Parathyroid adenoma (tissue), 2 donors: ENCODE measurements at regions not wholly inside any gene's neighbourhood (a gene's known extent, or its start where the extent isn't known, plus 50 kb on each side); places are given as distances from the start of the nearest gene placed in this dataset.

Source experiments
- H2AFZ ChIP-seq: fragments of 300-600 bp; sonication (generic); one replicate; pipeline ENCODE4 v1.7.0; 2017; ENCODE audit warnings: antibody characterized with exemption, mild to moderate bottlenecking
- H3K27ac ChIP-seq: fragments of 300-600 bp; sonication (generic); one replicate; pipeline ENCODE4 v1.7.0; 2017
- H3K27me3 ChIP-seq: fragments of 300-600 bp; sonication (generic); one replicate; pipeline ENCODE4 v1.7.0; 2017; ENCODE audit warnings: low read length; ENCODE audit not compliant: control insufficient read depth, insufficient read depth
- H3K36me3 ChIP-seq: fragments of 300-600 bp; sonication (generic); one replicate; pipeline ENCODE4 v1.7.0; 2017; ENCODE audit warnings: low read length; ENCODE audit not compliant: control insufficient read depth, insufficient read depth
- H3K4me1 ChIP-seq: fragments of 300-600 bp; sonication (generic); one replicate; pipeline ENCODE4 v1.7.0; 2017; ENCODE audit warnings: control low read depth
- H3K4me2 ChIP-seq: fragments of 300-600 bp; sonication (generic); one replicate; pipeline ENCODE4 v1.7.0; 2017; ENCODE audit warnings: low read length
- H3K4me3 ChIP-seq: fragments of 300-600 bp; sonication (generic); one replicate; pipeline ENCODE4 v1.7.0; 2017; ENCODE audit warnings: low read depth, low read length
- H3K79me2 ChIP-seq: fragments of 300-600 bp; sonication (generic); one replicate; pipeline ENCODE4 v1.7.0; 2017; ENCODE audit warnings: control low read depth
- H3K9ac ChIP-seq: fragments of 300-600 bp; sonication (generic); one replicate; pipeline ENCODE4 v1.7.0; 2017; ENCODE audit warnings: mild to moderate bottlenecking
- H3K9me3 ChIP-seq: fragments of 300-600 bp; sonication (generic); one replicate; pipeline ENCODE4 v1.7.0; 2017; ENCODE audit warnings: low read length; ENCODE audit not compliant: control insufficient read depth
- TF ChIP-seq, protein P1 (sequence below): fragments of 300-600 bp; sonication (generic); IDR thresholded peaks from one replicate; pipeline ENCODE4 v1.7.0; 2017; ENCODE audit warnings: antibody characterized with exemption, mild to moderate bottlenecking
- donor health status: primary hyperparathyroidism.

DNA sequence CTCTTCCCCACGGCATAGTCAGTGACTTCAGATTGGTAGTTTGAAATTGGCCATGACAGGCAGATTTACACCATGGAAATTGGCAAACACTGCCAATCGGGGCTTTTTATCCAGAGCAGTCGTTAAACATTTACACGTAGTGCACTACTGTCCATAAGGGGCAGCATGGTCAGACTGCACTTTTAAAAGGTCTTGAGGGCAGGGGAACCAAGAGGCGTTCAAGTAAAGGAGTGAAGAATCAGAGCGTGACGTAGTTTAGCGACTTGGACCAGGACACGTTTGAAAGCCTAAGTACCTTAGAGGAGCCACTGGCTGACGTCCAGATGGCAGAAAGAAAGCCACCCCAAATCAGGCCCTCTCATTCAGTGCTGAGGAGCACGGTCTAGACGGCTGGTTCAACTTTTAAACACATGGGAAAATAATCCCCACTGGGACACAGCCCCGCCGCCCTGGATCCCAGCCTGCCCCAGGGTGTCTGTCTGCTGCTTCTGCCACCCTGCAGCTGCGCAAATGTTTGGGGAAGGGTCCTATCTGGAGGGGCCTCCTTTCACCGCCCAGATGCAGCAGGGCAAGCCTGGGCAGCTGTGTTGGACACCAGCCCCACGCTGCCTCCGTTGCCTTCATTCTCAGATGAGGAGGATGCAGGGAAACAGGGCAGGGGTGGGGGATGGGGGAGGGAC lies 52.5 kb upstream of the PPP2R5C start:
- Histone ChIP-seq H3K9ac (no peak overlapping the region), H3K4me1 (no peaks in the 10 kb centered on the region), H3K79me2 (no peaks in the 10 kb centered on the region), H3K36me3 (no peaks in the 10 kb centered on the region), H3K4me2 (no peak overlapping the region), H2AFZ (no peak overlapping the region), H3K27me3 (no peaks in the 10 kb centered on the region), H3K4me3 (no peak overlapping the region), H3K27ac (no peak overlapping the region), H3K9me3 (no peaks in the 10 kb centered on the region)
- TF ChIP-seq, protein P1, sequence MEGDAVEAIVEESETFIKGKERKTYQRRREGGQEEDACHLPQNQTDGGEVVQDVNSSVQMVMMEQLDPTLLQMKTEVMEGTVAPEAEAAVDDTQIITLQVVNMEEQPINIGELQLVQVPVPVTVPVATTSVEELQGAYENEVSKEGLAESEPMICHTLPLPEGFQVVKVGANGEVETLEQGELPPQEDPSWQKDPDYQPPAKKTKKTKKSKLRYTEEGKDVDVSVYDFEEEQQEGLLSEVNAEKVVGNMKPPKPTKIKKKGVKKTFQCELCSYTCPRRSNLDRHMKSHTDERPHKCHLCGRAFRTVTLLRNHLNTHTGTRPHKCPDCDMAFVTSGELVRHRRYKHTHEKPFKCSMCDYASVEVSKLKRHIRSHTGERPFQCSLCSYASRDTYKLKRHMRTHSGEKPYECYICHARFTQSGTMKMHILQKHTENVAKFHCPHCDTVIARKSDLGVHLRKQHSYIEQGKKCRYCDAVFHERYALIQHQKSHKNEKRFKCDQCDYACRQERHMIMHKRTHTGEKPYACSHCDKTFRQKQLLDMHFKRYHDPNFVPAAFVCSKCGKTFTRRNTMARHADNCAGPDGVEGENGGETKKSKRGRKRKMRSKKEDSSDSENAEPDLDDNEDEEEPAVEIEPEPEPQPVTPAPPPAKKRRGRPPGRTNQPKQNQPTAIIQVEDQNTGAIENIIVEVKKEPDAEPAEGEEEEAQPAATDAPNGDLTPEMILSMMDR, result no peak

GRCh38 chr14:101709533-101709881 lies 52.0 kb upstream of the PPP2R5C start:
- TF ChIP-seq, protein P1, result no peak
- Histone ChIP-seq H2AFZ (no peak overlapping the region), H3K4me2 (no peak overlapping the region), H3K4me3 (no peak overlapping the region), H3K4me1 (no peaks in the 10 kb centered on the region), H3K27ac (no peak overlapping the region), H3K9ac (no peak overlapping the region), H3K36me3 (no peaks in the 10 kb centered on the region), H3K79me2 (no peaks in the 10 kb centered on the region), H3K9me3 (no peaks in the 10 kb centered on the region), H3K27me3 (no peaks in the 10 kb centered on the region)

DNA sequence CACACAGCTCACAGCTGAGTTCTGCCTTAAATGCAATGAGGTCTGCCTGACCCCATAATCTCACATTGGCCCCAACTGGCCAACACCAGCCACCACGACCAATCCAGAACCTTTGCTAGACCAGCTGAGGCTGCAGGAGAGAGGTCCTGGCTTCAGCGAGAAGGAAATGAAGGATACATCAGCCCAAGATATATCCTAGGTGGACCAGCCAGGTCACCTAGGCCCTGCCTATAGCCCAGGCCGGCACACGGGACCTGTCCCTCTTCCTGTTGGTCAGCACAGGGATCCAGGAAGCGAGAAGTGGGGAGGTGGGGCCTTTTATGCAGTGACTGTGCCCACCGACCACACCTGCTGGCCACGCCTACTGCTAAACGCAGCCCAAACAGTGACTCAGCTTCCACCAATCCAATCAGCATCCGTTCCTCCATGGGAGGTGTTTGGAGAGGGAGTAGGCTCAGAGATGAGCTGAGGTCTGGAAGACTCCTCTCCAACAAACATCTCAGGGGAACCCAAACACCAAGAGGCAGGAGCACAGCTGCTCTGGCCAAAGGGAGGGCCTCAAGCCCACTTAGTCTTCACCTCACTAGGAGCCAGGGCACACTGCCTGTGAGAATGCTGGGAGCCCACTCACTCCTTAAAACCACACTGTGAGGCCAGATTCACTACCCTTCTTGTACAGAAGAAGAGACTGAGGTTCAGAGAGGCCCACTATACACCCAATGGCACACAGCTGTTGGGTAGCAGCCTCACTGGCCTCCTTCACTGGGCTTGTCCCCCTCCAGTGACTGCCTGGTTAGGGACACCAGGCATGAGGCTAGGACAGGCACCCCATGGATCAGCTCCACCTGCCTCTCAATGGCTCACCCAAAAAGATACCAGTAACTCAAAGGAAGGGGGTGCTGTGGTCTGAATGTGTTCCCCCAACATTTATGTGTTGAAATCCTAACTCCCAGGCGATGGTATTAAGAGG lies 51.3 kb upstream of the PPP2R5C start:
- Histone ChIP-seq H3K79me2 (no peaks in the 10 kb centered on the region), H3K27ac (no peak overlapping the region), H3K9me3 (no peaks in the 10 kb centered on the region), H3K27me3 (no peaks in the 10 kb centered on the region), H3K36me3 (no peaks in the 10 kb centered on the region), H3K9ac (no peak overlapping the region), H3K4me3 (no peak overlapping the region), H3K4me1 (no peaks in the 10 kb centered on the region), H2AFZ (no peak overlapping the region), H3K4me2 (no peak overlapping the region)
- TF ChIP-seq, protein P1, result no peak

- Histone ChIP-seq H3K27me3 (no peaks in the 10 kb centered on the region), H3K27ac (no peak overlapping the region), H3K9ac (no peak overlapping the region), H3K36me3 (no peaks in the 10 kb centered on the region), H3K4me2 (no peak overlapping the region), H3K4me3 (no peak overlapping the region), H3K4me1 (no peaks in the 10 kb centered on the region), H3K79me2 (no peaks in the 10 kb centered on the region), H2AFZ (no peak overlapping the region), H3K9me3 (no peaks in the 10 kb centered on the region)
- TF ChIP-seq, protein P1, result no peak
Measured at GRCh38 chr14:101711041-101711856, 50.3 kb upstream of the PPP2R5C start.
